HG02852 (cell line): ENCODE measurements at regions not wholly inside any gene's neighbourhood (a gene's known extent, or its start where the extent isn't known, plus 50 kb on each side); places are given as distances from the start of the nearest gene placed in this dataset.
A peak's percentile ranks its signal among the peaks of the same experiment; 100 is the strongest.

Experiments used
- ATAC-seq: cut with Tn5 transposase; IDR thresholded peaks from one replicate; pipeline ENCODE4 v1.9.1; 2021; ENCODE audit warnings: mild to moderate bottlenecking, moderate library complexity; ENCODE audit not compliant: unreplicated experiment

DNA sequence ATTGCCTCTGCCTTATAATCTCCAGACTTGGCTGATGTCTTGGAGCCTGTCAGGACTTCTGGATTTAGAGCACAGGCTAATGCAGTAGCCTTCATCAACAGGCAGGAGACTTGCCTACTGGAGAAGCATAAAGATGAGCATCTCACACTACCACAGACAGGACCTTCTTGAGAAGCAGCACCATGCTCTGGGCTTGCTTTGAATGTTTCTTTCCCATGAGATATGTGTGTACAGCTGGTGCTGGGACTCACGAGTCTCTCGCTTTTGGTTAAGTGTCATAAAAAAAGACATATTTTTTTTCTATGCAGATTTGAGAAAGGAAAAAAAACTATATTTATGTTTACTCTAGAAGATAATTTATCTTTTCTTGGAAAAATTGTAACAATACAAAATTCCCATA, 671.3 kb downstream of the MRPL39 start:
- no peak for ATAC-seq

DNA sequence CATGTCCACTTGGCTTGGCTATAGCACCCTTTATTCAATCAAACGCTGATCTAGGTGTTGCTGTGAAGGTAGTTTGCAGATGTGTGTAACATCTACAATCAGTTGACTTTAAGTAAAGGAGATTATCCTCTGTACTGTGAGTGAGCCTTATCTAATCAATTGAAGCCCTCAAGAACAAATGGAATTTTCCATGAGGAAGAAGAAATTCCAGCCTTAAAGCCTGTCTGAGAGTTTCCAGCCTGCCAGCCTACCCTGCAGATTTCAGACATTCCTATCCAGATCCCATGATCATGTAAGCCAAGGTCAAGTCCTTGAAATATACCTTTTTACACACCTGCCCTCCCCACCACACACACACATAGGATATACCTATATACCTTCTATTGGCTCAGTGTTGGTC, 696.7 kb downstream of the MRPL39 start:
- ATAC-seq, result no peak

DNA sequence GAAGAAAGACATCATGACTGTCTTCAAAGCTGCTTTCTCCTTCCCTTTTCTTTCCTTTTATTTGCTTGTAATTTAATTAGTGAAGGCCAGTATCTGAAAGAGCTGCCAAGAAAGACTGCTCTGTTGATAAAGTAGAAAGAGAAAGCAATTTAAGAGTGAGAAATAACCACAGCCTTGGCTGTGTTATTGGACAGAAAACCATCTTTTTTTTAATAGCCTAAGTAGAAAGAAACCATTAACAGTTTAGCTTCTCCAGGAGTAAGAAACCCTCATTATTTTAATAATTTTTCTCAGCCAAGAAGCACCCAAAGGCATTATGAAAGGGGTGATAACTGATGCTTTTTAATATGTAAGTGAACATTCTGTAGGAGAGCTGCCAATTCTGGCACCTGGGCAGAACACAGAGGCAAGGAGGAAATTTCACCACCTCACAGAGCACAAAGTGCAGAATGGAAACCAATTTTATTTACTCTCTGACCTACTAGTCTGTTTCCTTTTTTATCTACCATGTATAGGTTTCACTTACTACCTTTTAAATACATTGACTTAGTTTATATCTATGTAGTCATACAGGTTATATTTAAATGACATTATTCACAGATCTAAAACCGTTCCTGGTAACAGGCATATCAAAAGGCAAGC, 703.2 kb downstream of the MRPL39 start:
- ATAC-seq, result peak; percentile 48

DNA sequence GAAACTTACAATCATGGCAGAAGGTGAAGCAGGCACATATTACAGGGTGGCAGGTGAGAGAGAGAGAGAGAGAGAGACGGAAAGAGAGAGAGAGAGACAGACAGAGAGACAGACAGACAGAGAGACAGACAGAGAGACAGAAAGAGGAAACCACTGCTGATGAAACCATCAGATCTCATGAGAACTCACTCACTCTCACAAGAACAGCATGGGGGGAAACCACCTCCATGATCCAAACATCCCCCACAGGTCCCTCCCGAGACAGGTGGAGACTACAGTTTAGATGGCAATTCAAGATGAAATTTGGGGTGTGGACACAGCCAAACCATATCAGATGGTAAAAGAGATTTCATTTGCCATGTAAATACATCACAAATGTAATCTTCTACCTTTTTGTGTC, 708.1 kb downstream of the MRPL39 start:
- peak; percentile 69 for ATAC-seq

DNA sequence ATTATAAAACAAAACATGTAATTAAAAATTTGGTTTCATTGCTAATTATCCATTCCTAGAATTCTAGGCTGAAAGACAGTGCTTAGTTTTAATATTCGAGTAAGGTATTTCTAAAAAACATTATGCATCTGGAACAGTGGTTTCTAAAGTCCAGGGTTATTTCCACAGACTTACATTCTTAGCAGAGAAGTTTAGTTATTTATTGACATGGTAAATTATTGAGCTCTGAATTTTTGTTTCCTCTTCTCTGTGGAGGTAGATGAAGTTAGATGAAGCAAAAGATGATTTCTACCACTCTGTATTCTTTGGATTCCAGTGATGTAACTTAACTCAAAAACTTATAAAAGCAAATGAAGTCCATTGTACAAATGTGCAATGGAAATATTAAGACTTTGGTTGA, 709.4 kb downstream of the MRPL39 start:
- no peak for ATAC-seq

DNA sequence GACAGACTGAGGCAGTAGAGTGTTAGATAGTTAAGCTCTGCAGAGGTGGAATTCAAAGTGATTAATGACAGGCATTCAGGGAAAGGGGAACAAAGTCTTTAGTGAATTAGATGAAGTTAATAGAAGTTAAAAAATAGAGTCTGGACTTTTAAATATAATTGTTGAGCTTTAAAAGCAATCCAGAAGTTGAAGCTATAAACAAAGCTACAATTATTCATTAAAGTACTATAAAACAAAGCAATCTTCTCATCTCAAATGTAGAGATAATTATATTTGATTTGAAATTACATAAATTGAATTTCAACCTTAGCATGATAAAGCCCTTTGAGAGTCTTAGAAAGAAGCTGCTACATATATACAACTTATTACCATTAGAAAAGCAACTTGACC, 710.6 kb downstream of the MRPL39 start:
- ATAC-seq, result no peak

DNA sequence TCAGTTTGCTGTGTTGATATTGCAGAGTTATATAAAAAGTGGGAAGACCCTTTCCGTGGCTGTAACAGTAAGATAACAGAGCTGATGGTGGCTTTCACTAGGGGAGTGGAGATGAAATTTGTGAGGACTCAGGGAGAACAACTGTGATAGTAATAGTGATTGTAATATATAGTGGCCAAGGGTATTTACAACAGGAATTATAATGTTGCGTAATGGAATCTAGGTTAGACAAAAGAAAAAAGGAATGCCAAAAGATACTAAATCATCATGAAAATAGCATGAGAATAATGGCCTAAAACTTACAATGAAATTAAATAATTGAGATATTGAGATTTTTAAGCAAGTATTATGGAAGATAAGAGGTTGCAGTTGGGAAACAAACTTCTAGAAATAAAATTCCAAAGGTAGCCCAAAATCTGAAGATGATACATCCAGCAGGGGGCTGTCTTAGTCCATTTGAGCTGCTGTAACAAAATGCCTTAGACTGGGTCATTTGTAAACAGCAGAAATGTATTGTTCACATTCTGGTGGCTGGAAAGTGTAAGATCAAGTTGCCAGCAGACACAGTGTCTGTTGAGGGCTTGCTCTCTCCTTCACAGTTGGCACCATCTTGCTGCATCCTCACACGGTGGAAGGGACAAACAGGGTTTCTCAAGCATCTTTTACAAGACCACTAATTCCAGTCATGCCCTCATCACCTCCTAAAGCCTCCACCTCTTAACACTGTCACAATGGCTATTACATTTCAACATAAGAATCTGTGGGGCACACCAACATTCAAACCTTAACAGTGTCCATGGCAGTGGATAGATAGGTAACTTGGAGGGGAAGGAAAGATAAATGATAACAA, 711.2 kb downstream of the MRPL39 start:
- peak; percentile 77 for ATAC-seq

DNA sequence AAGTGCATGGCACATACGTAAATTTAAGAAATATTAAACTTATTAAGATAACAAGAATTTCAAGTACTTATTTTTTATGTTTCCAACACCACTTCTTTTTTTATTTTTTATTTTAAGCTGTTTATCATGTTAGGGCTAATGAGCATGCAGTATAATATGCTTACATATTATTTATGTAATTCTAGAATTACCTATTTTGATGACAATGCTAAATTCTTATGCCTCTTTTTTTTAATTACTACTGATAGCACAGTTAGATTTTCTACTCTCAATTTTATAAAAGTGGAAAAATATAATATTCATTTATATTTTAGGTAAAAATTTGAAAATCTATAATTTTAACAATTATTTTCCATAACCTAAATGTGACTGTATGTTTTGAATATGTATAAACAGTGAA, 713.0 kb downstream of the MRPL39 start:
- ATAC-seq, result no peak

DNA sequence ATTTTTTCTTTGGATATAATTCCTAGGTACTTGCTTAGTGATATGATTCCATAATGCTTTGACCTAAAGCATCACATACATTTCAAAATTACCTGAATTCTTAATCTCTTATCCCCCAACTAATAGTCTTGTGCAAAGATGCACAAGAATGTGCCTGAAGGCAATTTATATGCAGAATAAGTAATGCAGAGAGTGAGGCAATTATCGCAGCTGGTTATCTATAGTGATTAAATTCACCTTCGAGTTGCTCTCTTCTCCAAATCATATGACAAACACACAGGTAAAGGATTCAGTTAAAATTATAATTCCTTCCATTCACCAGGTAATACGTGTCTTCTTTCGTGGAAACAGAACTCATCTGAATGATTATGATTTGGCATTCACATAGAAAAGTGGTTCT, 717.3 kb downstream of the MRPL39 start:
- ATAC-seq, result no peak

DNA sequence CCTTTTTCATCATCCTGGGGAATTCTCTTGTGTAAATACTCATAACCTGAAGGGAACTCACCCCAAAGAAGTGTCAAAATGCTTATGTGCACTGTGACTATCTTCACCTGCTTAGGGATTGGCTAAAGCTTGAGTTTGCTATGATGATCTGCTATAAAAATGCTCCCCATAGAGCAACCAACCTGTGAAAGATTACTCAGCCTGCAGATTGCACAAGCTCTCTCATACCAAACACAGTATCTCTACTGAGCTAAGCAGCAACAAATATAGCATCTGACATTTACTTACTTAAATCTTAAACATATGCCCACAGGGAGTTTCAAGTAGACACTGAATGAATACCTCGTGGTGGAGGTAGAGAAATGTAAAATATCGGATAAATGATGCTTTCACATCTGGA, 725.8 kb downstream of the MRPL39 start:
- ATAC-seq, result no peak

DNA sequence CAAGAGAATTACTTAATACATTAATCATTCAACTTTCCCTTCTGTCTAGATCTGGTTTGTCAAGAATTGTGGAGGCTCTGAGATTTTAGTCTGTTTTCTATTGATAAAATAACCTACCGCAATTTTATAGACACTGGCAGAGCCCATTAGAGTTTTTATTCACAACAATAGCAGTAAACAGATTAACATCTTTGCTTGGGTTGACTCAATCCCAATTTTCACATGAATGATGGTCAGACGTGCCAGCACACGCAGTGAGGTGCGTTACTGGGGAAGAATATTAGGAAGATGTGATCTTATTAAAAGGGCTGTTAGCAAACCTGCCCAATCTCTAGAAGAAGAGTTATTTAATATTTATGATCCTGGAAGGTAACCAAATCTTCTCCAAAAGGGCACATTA, 736.6 kb downstream of the MRPL39 start:
- no peak for ATAC-seq

DNA sequence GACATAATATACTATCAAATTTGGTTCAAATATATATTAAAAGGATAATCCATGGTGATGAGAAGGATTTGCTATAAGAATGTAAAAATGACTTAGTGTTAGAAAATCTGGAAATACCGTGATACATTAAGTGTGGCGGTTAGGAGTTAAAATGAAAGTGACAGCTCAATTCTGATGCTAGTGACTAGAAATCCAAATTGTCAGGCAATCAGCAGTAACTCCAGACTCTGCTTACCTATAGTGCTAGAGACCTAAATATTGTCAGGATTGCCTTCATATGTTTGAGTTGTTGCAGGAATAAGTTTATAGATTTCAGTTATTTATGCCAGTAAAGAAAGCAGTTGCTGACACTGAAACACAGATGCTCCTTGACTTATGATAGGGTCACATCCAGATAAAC, 737.4 kb downstream of the MRPL39 start:
- no peak for ATAC-seq

DNA sequence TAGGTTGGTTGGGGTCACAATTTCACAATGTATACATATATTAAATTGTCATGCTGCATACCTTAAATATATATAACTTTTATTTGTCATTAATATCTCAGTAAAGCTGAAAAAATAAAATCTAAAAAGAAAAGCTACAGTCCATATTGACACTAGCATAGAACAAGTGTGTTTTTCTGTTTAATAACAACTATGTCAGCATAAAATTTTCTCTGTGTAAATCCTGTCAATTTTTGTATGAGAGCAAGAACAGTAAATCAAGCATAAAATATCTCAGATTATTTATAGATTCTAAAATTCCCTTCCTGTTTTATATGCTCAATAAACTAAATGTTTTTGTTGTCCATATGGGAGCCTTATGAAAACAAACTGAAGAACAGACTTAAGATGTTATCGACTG, 739.2 kb downstream of the MRPL39 start:
- no peak for ATAC-seq

DNA sequence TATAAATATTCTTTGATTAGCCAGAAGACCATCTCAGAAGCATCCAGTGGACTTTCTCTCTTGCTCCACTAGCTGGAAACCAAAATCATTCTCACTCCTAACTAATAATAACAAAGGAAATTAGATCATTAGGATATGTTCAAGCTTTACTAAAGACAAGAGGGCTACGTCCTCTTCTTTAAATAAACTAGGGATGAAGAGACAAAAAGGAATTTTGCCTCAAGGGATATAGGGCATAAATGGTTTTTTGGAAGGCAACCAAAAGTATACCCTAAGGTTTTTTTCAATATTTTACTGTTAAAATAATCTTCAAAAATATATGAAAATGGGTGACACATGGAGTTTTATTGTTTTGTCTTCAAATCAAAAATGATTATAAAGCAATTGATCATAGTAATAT, 745.8 kb downstream of the MRPL39 start:
- no peak for ATAC-seq

DNA sequence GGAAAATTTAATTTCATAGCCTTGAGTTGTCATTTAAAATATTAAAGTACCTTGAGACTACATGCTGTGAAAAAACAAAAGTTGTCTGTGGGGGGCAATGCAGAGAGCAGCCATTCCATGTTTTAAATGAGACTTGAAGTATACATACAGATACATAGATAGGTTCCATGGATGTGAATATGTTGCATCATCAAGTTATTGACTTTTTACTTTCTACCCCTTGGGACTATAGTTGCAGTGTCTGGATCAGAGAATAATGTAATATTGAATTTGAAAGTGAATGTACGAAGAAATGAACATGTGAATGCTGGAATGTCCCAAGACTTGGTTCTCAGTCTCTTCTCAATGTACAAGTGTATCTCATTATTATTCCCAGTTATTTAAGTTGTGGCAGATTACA, 751.0 kb downstream of the MRPL39 start:
- ATAC-seq, result no peak

DNA sequence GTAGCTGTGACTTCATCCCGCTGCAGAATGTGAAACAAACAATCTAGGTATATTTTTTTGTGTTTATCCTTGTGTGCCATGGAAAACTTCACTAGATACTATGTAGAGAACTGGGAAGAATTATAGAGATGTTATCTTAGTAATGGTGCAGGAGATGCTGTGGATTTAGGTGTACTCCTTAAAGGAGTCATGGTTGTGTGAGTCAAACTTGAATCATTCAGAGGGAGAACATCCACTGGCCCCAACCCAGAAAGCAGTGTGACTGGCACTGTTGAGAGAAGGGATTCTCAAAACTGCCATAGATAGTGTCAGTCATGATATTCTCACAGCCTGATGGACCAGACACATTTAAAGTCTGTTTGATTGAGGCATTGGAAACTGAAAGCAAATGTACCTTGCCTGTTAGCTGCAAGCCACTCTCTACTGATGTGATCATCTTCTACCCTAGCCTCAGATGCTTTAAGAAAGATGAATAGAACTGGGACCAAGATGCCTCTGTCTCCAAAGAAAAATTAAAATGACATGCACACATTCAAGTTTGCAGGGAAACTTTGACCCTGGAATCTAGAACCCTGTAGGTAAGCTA, 754.6 kb downstream of the MRPL39 start:
- ATAC-seq, result no peak

DNA sequence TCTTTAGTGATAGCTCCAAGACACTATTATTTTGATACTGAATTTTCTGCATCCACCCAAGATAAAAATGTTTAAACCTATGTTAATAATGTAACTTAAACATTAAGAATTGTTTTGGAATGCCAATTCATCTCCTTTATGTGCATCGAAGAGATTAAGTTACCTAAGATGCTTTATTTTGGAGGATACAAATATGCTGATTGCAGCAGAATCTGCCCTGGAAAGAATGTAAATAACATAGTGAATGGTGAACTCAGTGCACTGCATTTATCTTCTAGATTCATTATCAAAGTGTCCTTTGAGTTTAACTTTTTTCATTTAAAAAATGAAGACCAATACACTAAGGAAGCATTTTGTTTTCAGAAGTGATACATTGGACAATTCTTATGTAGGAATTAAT, 757.2 kb downstream of the MRPL39 start:
- ATAC-seq, result no peak

DNA sequence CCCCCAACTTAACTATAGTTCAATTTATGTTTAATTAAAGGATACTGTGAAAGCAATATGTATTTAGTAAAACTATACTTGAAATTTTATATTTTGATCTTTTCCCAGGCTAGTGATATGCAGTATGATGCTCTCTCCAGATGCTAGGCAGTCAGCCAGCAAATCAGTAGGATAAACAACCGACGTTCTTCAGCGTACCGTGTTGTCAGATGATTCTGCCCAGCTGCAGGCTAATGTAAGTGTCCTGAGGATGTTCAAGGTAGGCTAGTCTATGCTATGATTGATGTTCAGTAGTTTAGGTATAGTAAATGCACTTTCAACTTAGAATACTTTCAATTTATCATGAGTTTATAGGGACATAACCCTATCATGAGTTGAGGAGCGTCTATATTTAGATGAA, 762.6 kb downstream of the MRPL39 start:
- ATAC-seq, result no peak

DNA sequence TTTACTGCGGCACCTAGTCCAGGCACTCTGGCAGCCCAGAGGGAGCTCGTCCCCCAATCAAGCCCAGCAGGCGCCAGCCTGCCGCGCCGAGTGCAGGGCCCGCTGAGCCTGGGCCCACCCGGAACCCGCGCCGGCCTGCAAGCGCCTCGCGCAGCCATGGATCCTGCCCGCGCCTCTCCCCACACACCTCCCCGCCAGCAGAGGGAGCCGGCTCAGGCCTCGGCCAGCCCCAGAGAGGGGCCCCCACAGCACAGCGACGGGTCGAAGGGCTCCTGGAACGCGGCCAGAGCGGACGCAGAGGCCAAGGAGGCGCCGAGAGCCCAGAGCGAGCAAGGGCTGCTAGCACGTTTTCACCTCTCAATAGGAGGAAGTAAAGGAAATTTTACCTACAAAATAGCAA, 767.0 kb downstream of the MRPL39 start:
- ATAC-seq, result no peak

DNA sequence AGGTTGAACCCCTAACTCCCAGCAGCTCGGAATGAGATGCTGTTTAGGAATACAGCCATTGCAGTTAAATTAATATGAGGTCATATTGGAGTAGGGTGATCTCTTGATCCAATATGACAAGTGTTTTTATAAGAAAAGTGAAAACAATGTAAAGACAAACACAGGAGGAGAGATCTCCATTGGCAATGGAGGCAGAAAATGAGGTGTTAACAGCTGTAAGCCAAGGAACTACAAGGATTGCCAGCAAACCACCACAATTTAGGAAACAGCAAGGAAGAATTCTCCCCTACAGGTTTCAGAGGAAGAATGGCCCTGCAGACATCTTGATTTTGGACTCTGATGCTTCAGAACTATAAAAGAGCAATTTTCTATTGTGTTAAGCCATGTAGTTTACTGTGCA, 774.3 kb downstream of the MRPL39 start:
- ATAC-seq, result no peak

DNA sequence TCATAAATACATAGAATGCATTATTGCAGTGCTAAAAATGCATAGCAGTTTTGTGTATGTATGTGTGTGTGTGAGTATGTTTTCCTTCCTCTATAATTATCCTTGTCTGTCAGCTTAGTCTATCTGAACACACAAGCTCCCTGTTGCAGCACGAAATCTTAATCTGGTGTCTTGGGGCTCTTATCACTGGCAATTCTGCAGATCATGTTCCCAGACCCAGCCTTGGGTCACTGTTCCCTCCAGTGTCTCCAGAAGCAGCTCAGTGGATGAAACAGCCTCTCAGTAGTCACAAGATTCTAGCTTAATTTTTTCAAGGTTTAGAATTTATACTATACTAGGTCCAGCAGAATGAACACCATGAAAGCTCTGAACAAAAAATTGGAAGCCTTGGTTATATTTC, 777.9 kb downstream of the MRPL39 start:
- ATAC-seq, result no peak

DNA sequence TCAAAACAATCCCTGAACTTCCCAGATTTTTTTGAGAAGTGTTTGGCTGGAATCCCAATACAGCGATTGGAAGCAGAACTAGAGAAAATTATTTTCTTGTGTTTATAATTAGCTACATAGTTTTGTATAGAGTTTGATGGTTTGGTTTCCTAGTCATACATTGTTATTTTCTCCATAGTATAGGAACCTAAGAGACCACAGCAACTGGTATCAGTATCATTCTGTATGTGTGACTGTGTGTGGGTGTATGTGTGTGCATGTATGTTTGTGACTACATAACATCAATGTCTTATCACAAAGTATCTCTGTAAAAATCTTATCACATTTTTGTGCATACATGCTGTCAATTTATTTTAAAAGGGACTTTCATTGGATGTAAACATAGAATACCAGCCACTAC, 780.5 kb downstream of the MRPL39 start:
- ATAC-seq, result peak; percentile 66
